HFFc6 (cell line): ENCODE measurements at regions not wholly inside any gene's neighbourhood (a gene's known extent, or its start where the extent isn't known, plus 50 kb on each side); places are given as distances from the start of the nearest gene placed in this dataset.

Experiments used
- DNase-seq: peaks from one replicate; pipeline ENCODE4 v3.0.0-alpha.2; 2018
- H3K27ac Mint-ChIP-seq: 2 replicates; pipeline ENCODE4 v1.8.0; 2020; ENCODE audit warnings: mild to moderate bottlenecking, mixed read lengths
- H3K27me3 Mint-ChIP-seq: 2 replicates; pipeline ENCODE4 v1.8.0; 2021; ENCODE audit warnings: mild to moderate bottlenecking, moderate library complexity, mixed read lengths; ENCODE audit not compliant: insufficient read depth
- H3K36me3 Mint-ChIP-seq: 2 replicates; pipeline ENCODE4 v1.8.0; 2021; ENCODE audit warnings: low read depth, mixed read lengths
- H3K4me1 Mint-ChIP-seq: 2 replicates; pipeline ENCODE4 v1.8.0; 2020; ENCODE audit warnings: low read depth, mixed read lengths
- H3K4me3 Mint-ChIP-seq: 2 replicates; pipeline ENCODE4 v1.8.0; 2020; ENCODE audit warnings: mild to moderate bottlenecking, moderate library complexity, mixed read lengths
- H3K9me3 Mint-ChIP-seq: 2 replicates; pipeline ENCODE4 v1.8.0; 2020; ENCODE audit warnings: mild to moderate bottlenecking, mixed read lengths
- CTCF ChIP-seq: fragments of 200-600 bp; sonication (generic); IDR thresholded peaks from 2 replicates; pipeline ENCODE4 v1.5.0; 2021; ENCODE audit warnings: antibody characterized with exemption, mild to moderate bottlenecking

- no peak for TF ChIP-seq CTCF
These were observed 72.9 kb upstream of the OR5AN1 start for GRCh38 chr11:59285716-59286260.

GRCh38 chr11:59284773-59285129 is 72.0 kb upstream of the MPEG1 start:
- Mint-ChIP-seq H3K9me3 (no peaks in the 10 kb centered on the region), H3K4me1 (no peaks in the 10 kb centered on the region; the same call in 1 of the 2 replicates), H3K4me3 (no peak overlapping the region), H3K36me3 (no peaks in the 10 kb centered on the region), H3K27me3 (peaks cover 8% of the 10 kb centered on the region), H3K27ac (no peak overlapping the region)
- TF ChIP-seq CTCF, result peak; percentile 57
- no peak for DNase-seq

More at GRCh38 chr11:59285716-59286260, 72.9 kb upstream of the OR5AN1 start:
- no peaks in the 10 kb centered on the region for H3K9me3 Mint-ChIP-seq
- H3K36me3 Mint-ChIP-seq, result no peaks in the 10 kb centered on the region
- H3K4me1 Mint-ChIP-seq, result no peaks in the 10 kb centered on the region; the same call in 1 of the 2 replicates
- H3K27ac Mint-ChIP-seq, result no peak overlapping the region
- no peak overlapping the region for H3K4me3 Mint-ChIP-seq
- no peak for DNase-seq
- H3K27me3 Mint-ChIP-seq, result peaks cover 7% of the 10 kb centered on the region

- Mint-ChIP-seq H3K4me3 (no peak overlapping the region), H3K9me3 (no peaks in the 10 kb centered on the region), H3K27me3 (peaks cover 8% of the 10 kb centered on the region), H3K36me3 (no peaks in the 10 kb centered on the region), H3K4me1 (no peaks in the 10 kb centered on the region; the same call in 1 of the 2 replicates), H3K27ac (no peak overlapping the region)
- TF ChIP-seq CTCF, result peak; percentile 90
- peak; percentile 27 for DNase-seq
These were observed 71.4 kb upstream of the MPEG1 start for GRCh38 chr11:59283825-59284772.

- Mint-ChIP-seq H3K4me1 (no peaks in the 10 kb centered on the region; the same call in 1 of the 2 replicates), H3K9me3 (no peaks in the 10 kb centered on the region), H3K27ac (no peak overlapping the region), H3K36me3 (no peaks in the 10 kb centered on the region), H3K4me3 (no peak overlapping the region), H3K27me3 (peaks cover 9% of the 10 kb centered on the region)
- TF ChIP-seq CTCF, result no peak
- no peak for DNase-seq
These were observed 70.6 kb upstream of the MPEG1 start for GRCh38 chr11:59283311-59283710.

- peaks cover 9% of the 10 kb centered on the region for H3K27me3 Mint-ChIP-seq
- no peak overlapping the region for H3K27ac Mint-ChIP-seq
- H3K9me3 Mint-ChIP-seq, result no peaks in the 10 kb centered on the region; the same call in 1 of the 2 replicates
- no peaks in the 10 kb centered on the region for H3K36me3 Mint-ChIP-seq
- no peak for TF ChIP-seq CTCF
- no peaks in the 10 kb centered on the region; the same call in 1 of the 2 replicates for H3K4me1 Mint-ChIP-seq
- DNase-seq, result no peak
- H3K4me3 Mint-ChIP-seq, result no peak overlapping the region
These were observed 68.5 kb upstream of the MPEG1 start for GRCh38 chr11:59281177-59281576.
